SH-SY5Y (cell line): ENCODE measurements at regions not wholly inside any gene's neighbourhood (a gene's known extent, or its start where the extent isn't known, plus 50 kb on each side); places are given as distances from the start of the nearest gene placed in this dataset.
A peak's percentile ranks its signal among the peaks of the same experiment; 100 is the strongest.

Experiments
- GATA2 ChIP-seq: IDR thresholded peaks from 2 replicates; pipeline ENCODE4 v1.6.1; 2011; ENCODE audit warnings: mild to moderate bottlenecking, low read depth, low read length
- GATA3 ChIP-seq: IDR thresholded peaks from 2 replicates; pipeline ENCODE4 v1.6.1; 2011; ENCODE audit warnings: low read depth, mild to moderate bottlenecking, low read length, moderate library complexity

GRCh38 chr3:76940181-76940770, 99.6 kb upstream of the ROBO2 start:
- no peak for TF ChIP-seq GATA3
- no peak for TF ChIP-seq GATA2

- TF ChIP-seq GATA3 (no peak), GATA2 (no peak)
Observed at GRCh38 chr3:76941376-76941775, 98.5 kb upstream of the ROBO2 start.

GRCh38 chr3:76942101-76942500, 97.8 kb upstream of the ROBO2 start:
- TF ChIP-seq GATA2: no peak
- no peak for TF ChIP-seq GATA3

- TF ChIP-seq GATA2 (no peak), GATA3 (no peak)
Observed at GRCh38 chr3:76943058-76943457, 96.8 kb upstream of the ROBO2 start.

- TF ChIP-seq GATA2: no peak
- no peak for TF ChIP-seq GATA3
Observed at GRCh38 chr3:76943671-76944070, 96.2 kb upstream of the ROBO2 start.

- TF ChIP-seq GATA2 (no peak), GATA3 (no peak)
Observed at GRCh38 chr3:76949033-76949432, 90.9 kb upstream of the ROBO2 start.

- TF ChIP-seq GATA2 (no peak), GATA3 (no peak)
Observed at GRCh38 chr3:76949462-76949861, 90.4 kb upstream of the ROBO2 start.

GRCh38 chr3:76950590-76950989, 89.3 kb upstream of the ROBO2 start:
- no peak for TF ChIP-seq GATA2

- TF ChIP-seq GATA3: no peak
- TF ChIP-seq GATA2: no peak
Observed at GRCh38 chr3:76954412-76954811, 85.5 kb upstream of the ROBO2 start.

- TF ChIP-seq GATA3: peak; percentile 30; the same call in 1 of the 2 replicates
- TF ChIP-seq GATA2: peak; percentile 51; the same call in 1 of the 2 replicates
Observed at GRCh38 chr3:76958274-76958673, 81.6 kb upstream of the ROBO2 start.

GRCh38 chr3:76958861-76959260, 81.0 kb upstream of the ROBO2 start:
- no peak for TF ChIP-seq GATA2
- TF ChIP-seq GATA3: no peak

GRCh38 chr3:76961284-76961683, 78.6 kb upstream of the ROBO2 start:
- TF ChIP-seq GATA2 (no peak), GATA3 (no peak)

GRCh38 chr3:76965122-76965725, 74.7 kb upstream of the ROBO2 start:
- TF ChIP-seq GATA3 (no peak), GATA2 (no peak)

- TF ChIP-seq GATA3 (no peak), GATA2 (no peak)
Observed at GRCh38 chr3:76969471-76969870, 70.4 kb upstream of the ROBO2 start.

GRCh38 chr3:76969996-76970615, 69.8 kb upstream of the ROBO2 start:
- TF ChIP-seq GATA3 (no peak), GATA2 (no peak)

- TF ChIP-seq GATA3 (no peak), GATA2 (no peak)
Observed at GRCh38 chr3:76972624-76973296, 67.1 kb upstream of the ROBO2 start.
